Islet of Langerhans (tissue), 1 donor: ENCODE measurements at regions not wholly inside any gene's neighbourhood (a gene's known extent, or its start where the extent isn't known, plus 50 kb on each side); places are given as distances from the start of the nearest gene placed in this dataset.
"Not testable (repeated sequence)": the region's sequence is repeated elsewhere in the genome, so short reads cannot be mapped to it uniquely, and the experiment has no call there.

ENCODE experiments used
- FAIRE-seq: peaks from one replicate; lab custom pipeline; 2011; peaks lifted over from hg19 to GRCh38; lab: Jason Lieb, UNC

- no peak for FAIRE-seq
Observed at GRCh38 chr2:122070241-122070731, 314.8 kb downstream of the TSN start.

- no peak for FAIRE-seq
Observed at GRCh38 chr2:122072666-122073065, 317.2 kb downstream of the TSN start.

GRCh38 chr2:122074201-122074600 lies 318.8 kb downstream of the TSN start:
- no peak for FAIRE-seq

- FAIRE-seq, result no peak
Observed at GRCh38 chr2:122075381-122075780, 319.9 kb downstream of the TSN start.

- no peak for FAIRE-seq
Observed at GRCh38 chr2:122077114-122077513, 321.7 kb downstream of the TSN start.

- FAIRE-seq, result no peak
Observed at GRCh38 chr2:122077771-122078170, 322.3 kb downstream of the TSN start.

- FAIRE-seq, result no peak
Observed at GRCh38 chr2:122078451-122078850, 323.0 kb downstream of the TSN start.

- no peak for FAIRE-seq
Observed at GRCh38 chr2:122079844-122080243, 324.4 kb downstream of the TSN start.

GRCh38 chr2:122080316-122080715 lies 324.9 kb downstream of the TSN start:
- FAIRE-seq, result no peak

GRCh38 chr2:122080871-122081270 lies 325.4 kb downstream of the TSN start:
- FAIRE-seq, result no peak

GRCh38 chr2:122081751-122082150 lies 326.3 kb downstream of the TSN start:
- no peak for FAIRE-seq

GRCh38 chr2:122083256-122084048 lies 328.0 kb downstream of the TSN start:
- no peak for FAIRE-seq

GRCh38 chr2:122085672-122086071 lies 330.2 kb downstream of the TSN start:
- not testable (repeated sequence) for FAIRE-seq

- FAIRE-seq, result no peak
Observed at GRCh38 chr2:122094557-122094956, 339.1 kb downstream of the TSN start.

GRCh38 chr2:122096761-122097160 lies 341.3 kb downstream of the TSN start:
- no peak for FAIRE-seq

GRCh38 chr2:122098306-122098705 lies 342.9 kb downstream of the TSN start:
- FAIRE-seq, result no peak

GRCh38 chr2:122100346-122100745 lies 344.9 kb downstream of the TSN start:
- no peak for FAIRE-seq

GRCh38 chr2:122100756-122101155 lies 345.3 kb downstream of the TSN start:
- no peak for FAIRE-seq

GRCh38 chr2:122101319-122101718 lies 345.9 kb downstream of the TSN start:
- no peak for FAIRE-seq

GRCh38 chr2:122105171-122105876 lies 349.9 kb downstream of the TSN start:
- FAIRE-seq, result no peak

- FAIRE-seq, result no peak
Observed at GRCh38 chr2:122105877-122106206, 350.4 kb downstream of the TSN start.

GRCh38 chr2:122108186-122108585 lies 352.7 kb downstream of the TSN start:
- no peak for FAIRE-seq

GRCh38 chr2:122112216-122113005 lies 357.0 kb downstream of the TSN start:
- FAIRE-seq, result no peak
